Subcutaneous abdominal adipose tissue (tissue), 5 donors: ENCODE measurements at regions not wholly inside any gene's neighbourhood (a gene's known extent, or its start where the extent isn't known, plus 50 kb on each side); places are given as distances from the start of the nearest gene placed in this dataset.
A peak's percentile ranks its signal among the peaks of the same experiment; 100 is the strongest.
"Not testable (repeated sequence)": the region's sequence is repeated elsewhere in the genome, so short reads cannot be mapped to it uniquely, and the experiment has no call there.

Source experiments
- H3K27ac ChIP-seq: one replicate; pipeline ENCODE4 v1.7.0; 2013; ENCODE audit warnings: low read depth, mild to moderate bottlenecking, inconsistent platforms, low read length, moderate library complexity
- H3K27me3 ChIP-seq, 5 donors: one replicate each; pipeline ENCODE4 v1.7.0; 2013; ENCODE audit warnings: low read length in 5 of 5, inconsistent platforms in 1 of 5; ENCODE audit not compliant: control insufficient read depth in 5 of 5, insufficient read depth in 4 of 5
- H3K36me3 ChIP-seq, 5 donors: one replicate each; pipeline ENCODE4 v1.7.0; 2013; ENCODE audit warnings: low read length in 5 of 5; ENCODE audit not compliant: control insufficient read depth in 5 of 5, insufficient read depth in 5 of 5
- H3K4me1 ChIP-seq, 5 donors: one replicate each; pipeline ENCODE4 v1.7.0; 2013; ENCODE audit warnings: low read length in 5 of 5, mild to moderate bottlenecking in 3 of 5, moderate library complexity in 1 of 5; ENCODE audit not compliant: control insufficient read depth in 5 of 5, insufficient read depth in 5 of 5
- H3K4me3 ChIP-seq, 5 donors: one replicate each; pipeline ENCODE4 v1.7.0; 2013; ENCODE audit warnings: low read length in 5 of 5, low read depth in 1 of 5
- H3K9ac ChIP-seq, 5 donors: one replicate each; pipeline ENCODE4 v1.7.0; 2013; ENCODE audit warnings: low read length in 5 of 5, mild to moderate bottlenecking in 4 of 5, moderate library complexity in 3 of 5
- H3K9me3 ChIP-seq, 5 donors: one replicate each; pipeline ENCODE4 v1.7.0; 2013; ENCODE audit warnings: low read length in 5 of 5; ENCODE audit not compliant: control insufficient read depth in 5 of 5
- donor health status: healthy.
- donor health status: healthy.
- donor health status: healthy.
- donor health status: healthy.
- donor health status: healthy.

GRCh38 chr1:149841597-149842238, 57.6 kb upstream of the BOLA1 start:
- not testable (repeated sequence) for H3K27ac ChIP-seq, H3K27me3 ChIP-seq, H3K36me3 ChIP-seq, H3K9ac ChIP-seq, H3K4me3 ChIP-seq, H3K9me3 ChIP-seq
- peaks cover 3 to 21% (median 15%) of the 10 kb centered on the region in 5 donors for H3K4me1 ChIP-seq

DNA sequence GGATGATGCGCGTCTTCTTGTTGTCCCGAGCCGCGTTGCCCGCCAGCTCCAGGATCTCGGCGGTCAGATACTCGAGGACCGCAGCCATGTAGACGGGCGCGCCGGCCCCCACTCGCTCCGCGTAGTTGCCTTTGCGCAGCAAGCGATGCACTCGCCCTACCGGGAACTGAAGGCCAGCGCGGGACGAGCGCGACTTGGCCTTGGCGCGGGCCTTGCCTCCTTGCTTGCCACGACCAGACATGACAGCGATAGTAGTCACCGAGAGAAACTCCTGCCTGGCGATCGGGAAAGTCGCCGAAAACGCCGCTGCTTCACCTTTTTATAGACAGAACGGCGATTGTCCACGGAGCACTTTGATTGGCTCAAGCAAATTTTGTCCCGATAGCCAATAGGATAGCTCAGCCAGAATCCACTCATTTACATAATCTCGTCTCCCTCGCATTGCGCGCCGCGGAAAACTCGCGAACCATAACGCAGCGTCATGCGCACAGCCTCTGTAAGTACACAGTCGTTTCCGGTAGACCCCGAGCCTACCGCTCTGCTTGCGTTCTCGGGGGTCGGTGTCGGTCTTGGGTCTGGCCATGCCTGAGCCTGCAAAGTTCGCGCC, 56.8 kb upstream of the BOLA1 start:
- H3K4me1 ChIP-seq: peaks cover 3 to 21% (median 15%) of the 10 kb centered on the region in 5 donors
- not testable (repeated sequence) for H3K27ac ChIP-seq, H3K36me3 ChIP-seq, H3K9me3 ChIP-seq, H3K9ac ChIP-seq, H3K27me3 ChIP-seq, H3K4me3 ChIP-seq

- Histone ChIP-seq H3K9ac (peak overlapping the region in 2 of 5 donors; percentile 41 to 74), H3K9me3 (no peaks in the 10 kb centered on the region), H3K4me3 (peak overlapping the region; percentile 56 to 79 (median 69)), H3K4me1 (peaks cover 3 to 22% (median 16%) of the 10 kb centered on the region in 5 donors), H3K27ac (peak overlapping the region; percentile 13), H3K36me3 (no peaks in the 10 kb centered on the region), H3K27me3 (no peaks in the 10 kb centered on the region)
These were observed 55.8 kb upstream of the BOLA1 start for GRCh38 chr1:149843431-149844041.

GRCh38 chr1:149844101-149844500, 55.3 kb upstream of the BOLA1 start:
- Histone ChIP-seq H3K4me1 (peaks cover 3 to 28% (median 21%) of the 10 kb centered on the region in 5 donors), H3K27ac (no peak overlapping the region), H3K27me3 (no peaks in the 10 kb centered on the region), H3K4me3 (peak overlapping the region in 3 of 5 donors; percentile 63 to 71 (median 69)), H3K9me3 (no peaks in the 10 kb centered on the region), H3K36me3 (no peaks in the 10 kb centered on the region), H3K9ac (peak overlapping the region in 2 of 5 donors; percentile 41 to 74)

- Histone ChIP-seq H3K9ac (no peak overlapping the region), H3K27me3 (no peaks in the 10 kb centered on the region), H3K4me1 (peaks cover 3 to 35% (median 27%) of the 10 kb centered on the region in 5 donors), H3K27ac (no peak overlapping the region), H3K4me3 (no peak overlapping the region), H3K9me3 (no peaks in the 10 kb centered on the region), H3K36me3 (no peaks in the 10 kb centered on the region)
These were observed 54.6 kb upstream of the BOLA1 start for GRCh38 chr1:149844650-149845255.

DNA sequence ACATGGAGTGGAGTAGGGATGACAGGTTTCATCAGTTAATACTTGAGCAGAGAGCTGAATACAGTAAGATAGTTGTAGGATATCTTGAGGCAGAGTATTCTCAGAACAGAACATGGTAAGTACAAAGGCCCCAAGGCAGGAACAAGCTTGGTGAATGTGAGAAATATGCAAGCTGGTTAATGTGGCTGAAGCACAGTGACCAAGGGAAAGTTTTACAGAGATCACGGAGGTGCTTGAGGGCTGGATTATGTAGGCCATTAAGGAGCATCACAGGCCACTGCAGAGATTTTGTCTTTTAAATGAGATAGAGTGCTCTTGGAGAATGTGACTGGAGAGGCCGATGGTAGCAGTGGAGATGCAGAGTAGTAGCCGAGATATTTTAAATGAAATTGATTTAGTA, 54.0 kb upstream of the BOLA1 start:
- no peaks in the 10 kb centered on the region for H3K9me3 ChIP-seq
- H3K9ac ChIP-seq: no peak overlapping the region
- peaks cover 3 to 38% (median 31%) of the 10 kb centered on the region in 5 donors for H3K4me1 ChIP-seq
- H3K36me3 ChIP-seq: no peaks in the 10 kb centered on the region
- H3K4me3 ChIP-seq: no peak overlapping the region
- no peaks in the 10 kb centered on the region for H3K27me3 ChIP-seq
- no peak overlapping the region for H3K27ac ChIP-seq

DNA sequence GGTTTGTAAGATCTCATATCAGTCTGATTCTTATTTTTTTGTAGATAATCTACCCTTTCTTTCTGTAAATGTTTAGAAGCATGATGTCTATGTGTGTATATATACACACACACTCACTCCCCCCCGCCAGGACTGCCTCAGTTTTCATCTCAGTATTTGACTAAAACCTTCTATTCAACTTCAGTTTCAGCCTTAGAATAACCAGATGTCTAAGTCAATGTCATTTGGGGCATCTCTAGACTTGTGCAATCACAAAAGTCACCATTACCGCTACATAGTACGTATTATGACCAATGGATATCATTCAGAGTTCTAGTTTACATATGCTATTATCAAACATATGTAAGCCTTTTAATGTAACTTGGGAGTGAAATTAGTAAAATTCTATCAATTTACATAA, 53.3 kb upstream of the BOLA1 start:
- no peak overlapping the region for H3K27ac ChIP-seq
- no peak overlapping the region for H3K9ac ChIP-seq
- H3K4me1 ChIP-seq: peaks cover 3 to 38% (median 31%) of the 10 kb centered on the region in 5 donors

DNA sequence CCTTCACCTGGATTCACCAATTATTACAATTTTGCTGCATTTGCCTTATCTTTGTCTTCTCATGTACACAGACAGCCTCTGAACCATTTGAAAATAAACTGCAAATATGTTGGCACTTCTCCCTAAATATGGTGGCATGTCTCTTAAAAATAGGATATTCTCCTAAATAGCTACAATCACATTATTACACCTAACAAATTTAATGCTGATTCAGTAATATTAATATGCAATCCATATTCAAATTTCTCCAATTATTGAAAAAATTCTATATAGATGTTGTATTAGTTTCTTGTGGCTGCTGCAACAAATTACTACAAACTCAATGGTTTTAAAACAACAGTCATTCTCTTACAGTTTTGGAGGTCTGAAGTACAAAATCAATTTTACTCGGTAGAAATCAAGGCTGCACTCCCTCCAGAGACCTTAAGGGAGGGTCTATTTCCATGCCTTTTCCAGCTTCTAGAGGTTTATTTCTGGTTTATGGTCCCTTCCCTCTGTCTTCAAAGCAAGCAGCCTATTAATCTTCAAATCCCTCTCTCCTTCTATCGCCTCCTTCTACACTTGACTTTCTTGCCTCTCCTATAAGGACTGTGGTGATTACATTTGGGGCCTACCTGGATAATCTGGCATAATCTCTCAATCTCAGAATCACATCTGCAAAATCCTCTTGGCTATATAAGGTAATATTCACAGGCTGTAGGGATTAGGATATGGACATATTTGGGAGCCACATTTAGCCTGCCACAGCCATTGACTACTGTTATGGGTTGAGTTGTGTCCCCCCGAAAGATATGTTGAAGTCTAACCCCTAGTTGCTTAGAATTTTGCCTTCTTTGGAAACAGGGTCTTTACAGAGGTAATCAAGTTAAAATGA, 52.5 kb upstream of the BOLA1 start:
- H3K27me3 ChIP-seq: no peaks in the 10 kb centered on the region
- H3K4me3 ChIP-seq: no peak overlapping the region
- no peak overlapping the region for H3K9ac ChIP-seq
- peaks cover 3 to 38% (median 31%) of the 10 kb centered on the region in 5 donors for H3K4me1 ChIP-seq
- H3K9me3 ChIP-seq: no peaks in the 10 kb centered on the region
- H3K36me3 ChIP-seq: no peaks in the 10 kb centered on the region
- H3K27ac ChIP-seq: no peak overlapping the region

More for the DNA sequence above, 53.3 kb upstream of the BOLA1 start:
- Histone ChIP-seq H3K36me3 (no peaks in the 10 kb centered on the region), H3K27me3 (no peaks in the 10 kb centered on the region), H3K4me3 (no peak overlapping the region), H3K9me3 (no peaks in the 10 kb centered on the region)

DNA sequence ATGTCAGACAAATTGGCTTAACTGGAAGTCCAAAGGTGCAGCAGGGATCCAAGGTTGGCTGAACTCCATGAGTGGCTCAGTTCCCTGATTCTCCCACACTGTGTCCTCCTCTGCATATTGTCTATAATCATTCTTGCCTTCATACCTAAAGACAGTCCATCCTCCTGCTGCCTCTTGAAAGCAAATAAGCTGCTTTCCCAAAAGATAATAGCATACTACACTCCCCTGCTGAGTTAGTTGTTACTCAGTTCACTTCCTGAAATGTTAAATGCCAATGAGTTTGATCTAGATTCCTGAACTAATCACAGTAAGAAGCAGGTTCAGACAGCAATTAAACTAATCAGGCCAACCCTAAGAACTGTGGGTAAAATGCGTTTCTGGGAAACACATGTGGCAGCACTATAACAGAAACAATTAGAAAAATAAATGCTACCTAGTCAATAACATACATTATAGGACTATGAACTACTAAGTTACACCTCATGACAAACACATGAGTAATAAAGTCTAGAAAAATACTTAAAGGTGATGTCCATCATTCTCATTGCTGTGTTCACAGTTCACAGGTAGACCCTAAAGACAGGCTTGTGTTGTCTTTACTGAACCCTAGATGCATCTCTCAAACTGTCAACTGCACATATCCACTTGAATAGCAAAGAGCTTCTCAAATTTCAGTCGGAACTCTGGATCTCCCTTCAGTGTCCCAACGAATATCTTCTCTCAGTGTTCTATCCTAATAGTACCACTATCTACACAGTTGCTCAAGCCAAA, 50.8 kb upstream of the BOLA1 start:
- Histone ChIP-seq H3K27ac (no peak overlapping the region), H3K4me3 (no peak overlapping the region), H3K36me3 (no peaks in the 10 kb centered on the region), H3K4me1 (peaks cover 2 to 36% (median 29%) of the 10 kb centered on the region in 5 donors), H3K9me3 (no peaks in the 10 kb centered on the region), H3K9ac (no peak overlapping the region), H3K27me3 (no peaks in the 10 kb centered on the region)
